Gastrocnemius medialis (tissue), 4 donors: ENCODE measurements at regions not wholly inside any gene's neighbourhood (a gene's known extent, or its start where the extent isn't known, plus 50 kb on each side); places are given as distances from the start of the nearest gene placed in this dataset.

ENCODE experiments used
- CTCF ChIP-seq, 5 experiments: fragments of 450-650 bp in 3 of 5; fragments of 200-600 bp in 2 of 5; sonication (generic) in 2 of 5; IDR thresholded peaks in 4 of 5; conservative IDR thresholded peaks in 1 of 5; 1 replicate in 4 of 5; 2 replicates in 1 of 5; pipeline ENCODE4 v1.5.1; 2016 to 2019; ENCODE audit warnings: antibody characterized with exemption in 5 of 5, mild to moderate bottlenecking in 3 of 5, moderate library complexity in 3 of 5
- POLR2A ChIP-seq, 2 donors: fragments of 450-650 bp; IDR thresholded peaks; one replicate each; pipeline ENCODE4 v1.6.1; 2017; ENCODE audit warnings: antibody characterized with exemption in 2 of 2, mild to moderate bottlenecking in 2 of 2, moderate library complexity in 2 of 2

- no peak for TF ChIP-seq CTCF (IDR thresholded peaks at IDR 0.05 in 4 of 5, conservative IDR thresholded peaks at IDR 0.05 in 1 of 5)
- no peak for TF ChIP-seq POLR2A (IDR thresholded peaks at IDR 0.05)
Measured at GRCh38 chr22:44386386-44387035, 73.8 kb upstream of the SHISAL1 start.
